ENCODE measurements at regions not wholly inside any gene's neighbourhood (a gene's known extent, or its start where the extent isn't known, plus 50 kb on each side); places are given as distances from the start of the nearest gene placed in this dataset.
"Not testable (repeated sequence)": the region's sequence is repeated elsewhere in the genome, so short reads cannot be mapped to it uniquely, and the experiment has no call there.

DNA sequence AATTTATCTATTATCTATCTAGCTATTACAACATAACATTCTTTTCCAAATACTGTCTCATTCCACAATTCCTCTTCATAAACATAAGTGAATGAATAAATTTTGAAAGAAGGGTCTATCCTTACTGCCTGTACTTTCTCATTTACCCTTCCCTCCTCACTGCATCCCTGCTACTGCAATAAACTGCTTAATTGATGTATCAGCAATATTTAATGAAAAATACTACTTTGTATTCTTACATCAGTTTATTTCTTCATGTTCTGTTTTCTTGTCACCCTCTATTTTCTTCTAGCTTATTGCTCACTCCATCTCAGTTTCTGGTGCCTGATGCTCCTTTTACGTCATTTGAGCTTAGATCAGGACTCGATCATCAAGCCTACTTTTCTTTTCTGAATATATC is 695.7 kb upstream of the ATXN7L3B start:
- Histone ChIP-seq H3K4me1 (ENCODE audit: control insufficient read depth in 2 of 3, insufficient read depth in 2 of 3, low read depth in 1 of 3, low read length in 3 of 3) (no peaks in the 10 kb centered on the region), H3K27ac (ENCODE audit: low read depth in 2 of 2, low read length in 2 of 2) (no peak overlapping the region)
- FAIRE-seq, result no peak

DNA sequence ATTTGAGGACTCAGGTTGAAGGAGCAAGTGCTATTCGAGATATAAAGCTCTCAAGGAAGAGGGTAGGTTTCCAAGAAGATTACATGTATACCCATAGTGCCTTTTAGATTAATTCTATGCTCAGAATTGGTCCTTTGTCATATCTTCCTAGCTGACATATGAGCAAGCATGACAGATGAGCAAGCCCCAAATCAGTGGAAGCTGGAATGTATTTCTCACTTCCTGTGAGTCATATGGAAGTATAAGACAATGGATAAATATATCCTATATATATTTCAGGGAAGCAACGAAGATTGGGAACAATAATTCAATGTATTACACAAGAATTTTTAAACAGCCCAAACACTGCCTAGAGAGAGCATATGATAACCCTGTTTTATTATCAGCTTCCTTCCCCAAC is 674.1 kb upstream of the ATXN7L3B start:
- Histone ChIP-seq H3K9me3 (ENCODE audit: control insufficient read depth in 2 of 3, insufficient read depth in 1 of 3, low read length in 3 of 3) (no peaks in the 10 kb centered on the region), H3K27ac (ENCODE audit: low read depth in 2 of 2, low read length in 2 of 2) (no peak overlapping the region), H3K4me1 (ENCODE audit: control insufficient read depth in 2 of 3, insufficient read depth in 2 of 3, low read depth in 1 of 3, low read length in 3 of 3) (no peaks in the 10 kb centered on the region), H3K4me3 (ENCODE audit: low read length in 3 of 3) (no peak overlapping the region), H3K9ac (ENCODE audit: low read length in 3 of 3) (no peak overlapping the region), H3K36me3 (ENCODE audit: control insufficient read depth in 2 of 3, insufficient read depth in 3 of 3, low read length in 3 of 3) (no peaks in the 10 kb centered on the region), H3K27me3 (ENCODE audit: control insufficient read depth, insufficient read depth, low read length) (no peaks in the 10 kb centered on the region)
- DNase-seq (no peak), FAIRE-seq (no peak)
- TF ChIP-seq, protein P1, sequence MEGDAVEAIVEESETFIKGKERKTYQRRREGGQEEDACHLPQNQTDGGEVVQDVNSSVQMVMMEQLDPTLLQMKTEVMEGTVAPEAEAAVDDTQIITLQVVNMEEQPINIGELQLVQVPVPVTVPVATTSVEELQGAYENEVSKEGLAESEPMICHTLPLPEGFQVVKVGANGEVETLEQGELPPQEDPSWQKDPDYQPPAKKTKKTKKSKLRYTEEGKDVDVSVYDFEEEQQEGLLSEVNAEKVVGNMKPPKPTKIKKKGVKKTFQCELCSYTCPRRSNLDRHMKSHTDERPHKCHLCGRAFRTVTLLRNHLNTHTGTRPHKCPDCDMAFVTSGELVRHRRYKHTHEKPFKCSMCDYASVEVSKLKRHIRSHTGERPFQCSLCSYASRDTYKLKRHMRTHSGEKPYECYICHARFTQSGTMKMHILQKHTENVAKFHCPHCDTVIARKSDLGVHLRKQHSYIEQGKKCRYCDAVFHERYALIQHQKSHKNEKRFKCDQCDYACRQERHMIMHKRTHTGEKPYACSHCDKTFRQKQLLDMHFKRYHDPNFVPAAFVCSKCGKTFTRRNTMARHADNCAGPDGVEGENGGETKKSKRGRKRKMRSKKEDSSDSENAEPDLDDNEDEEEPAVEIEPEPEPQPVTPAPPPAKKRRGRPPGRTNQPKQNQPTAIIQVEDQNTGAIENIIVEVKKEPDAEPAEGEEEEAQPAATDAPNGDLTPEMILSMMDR (IDR thresholded peaks at IDR 0.05; ENCODE audit: borderline replicate concordance, extremely low read depth, insufficient read depth), result no peak
- intact Hi-C loops (cut with DNase I), result no loop called here

More for the DNA sequence above, 695.7 kb upstream of the ATXN7L3B start:
- intact Hi-C loops (cut with DNase I), result no loop called here
- DNase-seq, result no peak
- Histone ChIP-seq H3K27me3 (ENCODE audit: control insufficient read depth, insufficient read depth, low read length) (no peaks in the 10 kb centered on the region), H3K4me3 (ENCODE audit: low read length in 3 of 3) (no peak overlapping the region), H3K36me3 (ENCODE audit: control insufficient read depth in 2 of 3, insufficient read depth in 3 of 3, low read length in 3 of 3) (no peaks in the 10 kb centered on the region), H3K9ac (ENCODE audit: low read length in 3 of 3) (no peak overlapping the region), H3K9me3 (ENCODE audit: control insufficient read depth in 2 of 3, insufficient read depth in 1 of 3, low read length in 3 of 3) (no peaks in the 10 kb centered on the region)
- TF ChIP-seq, protein P1 (IDR thresholded peaks at IDR 0.05; ENCODE audit: borderline replicate concordance, extremely low read depth, insufficient read depth), result no peak

DNA sequence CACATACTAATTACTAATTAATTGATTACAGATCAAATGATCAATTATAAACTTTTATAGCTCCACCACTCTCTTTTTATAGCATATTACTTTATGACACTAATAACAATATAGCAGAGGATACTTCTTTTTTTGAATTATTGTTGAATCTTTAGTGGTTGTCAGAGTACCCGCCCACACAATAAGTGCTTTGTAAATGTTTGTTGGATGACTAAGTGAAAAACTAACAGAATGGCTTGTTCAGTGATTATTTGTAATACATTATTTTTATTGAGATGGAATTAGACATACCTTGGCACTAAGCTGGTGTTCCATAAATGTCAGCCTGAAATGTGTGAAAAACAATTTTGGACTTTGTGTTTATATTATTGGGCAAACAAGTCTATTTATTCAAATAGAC is 670.5 kb upstream of the ATXN7L3B start:
- no peak overlapping the region for H3K4me3 ChIP-seq (ENCODE audit: low read length in 3 of 3)
- DNase-seq (no peak), FAIRE-seq (no peak)
- H3K4me1 ChIP-seq (ENCODE audit: control insufficient read depth in 2 of 3, insufficient read depth in 2 of 3, low read depth in 1 of 3, low read length in 3 of 3), result no peaks in the 10 kb centered on the region
- no peaks in the 10 kb centered on the region for H3K27me3 ChIP-seq (ENCODE audit: control insufficient read depth, insufficient read depth, low read length)
- no peak overlapping the region for H3K9ac ChIP-seq (ENCODE audit: low read length in 3 of 3)
- TF ChIP-seq, protein P1 (IDR thresholded peaks at IDR 0.05; ENCODE audit: borderline replicate concordance, extremely low read depth, insufficient read depth), result no peak
- no peaks in the 10 kb centered on the region for H3K9me3 ChIP-seq (ENCODE audit: control insufficient read depth in 2 of 3, insufficient read depth in 1 of 3, low read length in 3 of 3)
- intact Hi-C loops (cut with DNase I), result no loop called here
- no peak overlapping the region for H3K27ac ChIP-seq (ENCODE audit: low read depth in 2 of 2, low read length in 2 of 2)
- no peaks in the 10 kb centered on the region for H3K36me3 ChIP-seq (ENCODE audit: control insufficient read depth in 2 of 3, insufficient read depth in 3 of 3, low read length in 3 of 3)

DNA sequence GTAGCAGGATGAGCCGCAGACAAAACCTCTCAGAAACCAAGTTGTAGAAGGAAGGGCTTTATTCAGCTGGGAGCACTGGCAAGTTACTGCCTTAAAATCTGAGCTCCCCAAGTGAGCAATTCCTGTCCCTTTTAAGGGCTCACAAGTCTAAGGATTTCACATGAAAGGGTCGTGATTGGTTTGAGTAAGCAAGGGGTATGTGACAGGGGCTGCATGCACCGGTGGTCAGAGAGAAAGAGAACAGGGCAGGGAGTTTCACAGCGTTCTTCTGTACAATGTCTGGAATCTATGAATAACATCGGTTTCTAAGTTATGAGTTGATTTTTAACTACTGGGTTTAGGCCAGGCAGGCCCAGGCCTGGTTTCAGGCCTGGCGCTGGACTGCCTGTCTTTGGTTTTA is 660.3 kb upstream of the ATXN7L3B start:
- H3K27me3 ChIP-seq (ENCODE audit: control insufficient read depth, insufficient read depth, low read length); H3K4me3 ChIP-seq (ENCODE audit: low read length in 3 of 3); H3K9ac ChIP-seq (ENCODE audit: low read length in 3 of 3); H3K4me1 ChIP-seq (ENCODE audit: control insufficient read depth in 2 of 3, insufficient read depth in 2 of 3, low read depth in 1 of 3, low read length in 3 of 3); H3K9me3 ChIP-seq (ENCODE audit: control insufficient read depth in 2 of 3, insufficient read depth in 1 of 3, low read length in 3 of 3); H3K27ac ChIP-seq (ENCODE audit: low read depth in 2 of 2, low read length in 2 of 2); H3K36me3 ChIP-seq (ENCODE audit: control insufficient read depth in 2 of 3, insufficient read depth in 3 of 3, low read length in 3 of 3); DNase-seq; intact Hi-C loops (cut with DNase I); FAIRE-seq: not testable (repeated sequence)

Measured in kidney (tissue), 13 donors.